GM21529 (cell line): ENCODE measurements at regions not wholly inside any gene's neighbourhood (a gene's known extent, or its start where the extent isn't known, plus 50 kb on each side); places are given as distances from the start of the nearest gene placed in this dataset.
A peak's percentile ranks its signal among the peaks of the same experiment; 100 is the strongest.

ENCODE experiments used
- ATAC-seq: cut with Tn5 transposase; IDR thresholded peaks from one replicate; pipeline ENCODE4 v1.9.1; 2021; ENCODE audit not compliant: unreplicated experiment

DNA sequence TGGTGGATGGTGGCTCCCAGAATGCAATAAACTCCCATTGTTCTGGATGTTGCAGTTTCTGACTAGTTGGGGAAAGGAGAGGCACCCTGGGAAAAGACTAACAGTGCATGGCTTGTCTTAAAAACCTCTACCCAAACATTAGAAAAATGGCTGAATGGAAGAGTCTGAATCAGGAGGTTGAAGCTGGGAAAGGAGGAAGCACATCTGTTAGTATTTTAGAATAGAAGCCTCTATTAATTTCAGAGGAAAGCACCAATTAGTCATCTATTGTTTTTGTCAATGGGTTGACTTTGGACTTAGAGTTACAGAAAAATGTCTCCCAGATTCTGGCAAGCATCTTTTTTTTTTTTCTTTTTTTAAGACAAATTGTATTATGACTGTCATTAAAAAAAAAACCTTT, 56.1 kb upstream of the ELMO1 start:
- ATAC-seq: no peak

DNA sequence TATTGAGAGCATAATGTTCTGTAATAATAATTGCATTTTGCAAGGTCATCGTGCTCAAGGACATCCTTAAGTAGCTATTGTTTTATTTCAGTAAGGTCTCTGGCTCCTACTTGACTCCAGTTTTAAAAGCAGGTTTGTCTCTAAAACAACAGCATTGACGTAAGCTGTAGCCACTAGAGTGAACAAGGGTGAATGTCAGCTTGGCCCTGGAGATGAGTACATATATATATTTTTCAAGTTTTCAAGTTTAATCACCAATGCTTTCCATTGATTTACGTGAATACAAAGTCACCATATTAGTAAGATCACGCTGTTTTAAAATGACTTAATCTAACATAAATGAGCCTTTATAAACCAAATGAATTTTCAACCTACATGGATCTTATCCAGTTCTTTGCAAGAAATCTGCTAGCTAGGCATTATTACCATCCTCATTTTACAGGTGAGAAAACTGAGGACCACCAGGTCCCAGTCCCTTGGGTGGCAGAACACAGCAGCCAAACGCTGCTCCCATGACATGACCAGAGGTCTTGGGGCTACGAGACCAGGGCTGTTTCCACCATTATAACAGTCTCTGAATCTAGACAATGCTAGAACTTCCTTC, 57.2 kb upstream of the ELMO1 start:
- no peak for ATAC-seq

DNA sequence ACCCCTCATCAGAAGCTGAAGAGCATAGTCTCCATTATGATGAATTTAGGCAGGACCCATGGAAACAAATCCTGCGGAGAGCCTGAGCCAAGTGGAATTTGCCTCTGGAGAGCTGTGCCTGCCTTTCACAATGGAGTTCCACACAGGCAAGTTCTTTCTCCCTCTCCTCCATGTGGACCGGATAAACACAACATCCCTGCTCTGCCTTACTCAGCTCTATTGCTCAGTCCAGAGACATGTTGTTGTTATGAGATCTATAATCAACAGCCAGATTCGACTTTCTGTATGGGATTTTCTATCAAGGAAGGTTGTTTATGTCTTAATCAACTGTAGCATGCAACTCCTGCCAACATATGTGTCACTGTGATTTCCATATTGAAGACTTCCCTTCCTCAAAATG, 59.5 kb upstream of the ELMO1 start:
- ATAC-seq: no peak

DNA sequence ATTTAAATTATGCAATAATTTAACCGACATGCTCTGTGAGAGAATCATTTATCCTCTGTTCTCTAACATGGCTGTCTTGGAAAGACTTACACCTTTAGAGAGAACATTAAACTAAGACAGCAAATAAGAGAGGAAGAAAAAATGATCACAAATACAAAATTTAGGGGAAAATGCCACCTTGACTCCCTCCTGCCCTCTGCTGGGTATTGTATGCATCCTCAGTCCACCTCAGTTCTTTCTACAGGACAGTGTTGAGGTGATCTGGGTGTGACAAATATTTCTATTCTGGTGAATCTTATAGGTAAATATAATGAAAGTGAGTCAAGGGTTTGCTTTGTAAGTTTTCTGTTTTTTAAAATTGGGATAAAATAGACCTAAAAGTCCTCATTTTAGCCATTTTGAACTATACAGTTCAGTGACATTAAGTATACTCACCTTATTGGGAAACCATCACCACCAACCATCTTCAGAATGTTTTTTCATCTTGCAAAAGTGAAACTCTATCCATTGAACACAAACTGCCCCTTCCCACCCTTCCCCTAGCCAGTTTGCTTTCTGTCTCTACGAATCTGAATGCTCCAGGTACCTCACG, 61.5 kb upstream of the ELMO1 start:
- ATAC-seq: no peak

DNA sequence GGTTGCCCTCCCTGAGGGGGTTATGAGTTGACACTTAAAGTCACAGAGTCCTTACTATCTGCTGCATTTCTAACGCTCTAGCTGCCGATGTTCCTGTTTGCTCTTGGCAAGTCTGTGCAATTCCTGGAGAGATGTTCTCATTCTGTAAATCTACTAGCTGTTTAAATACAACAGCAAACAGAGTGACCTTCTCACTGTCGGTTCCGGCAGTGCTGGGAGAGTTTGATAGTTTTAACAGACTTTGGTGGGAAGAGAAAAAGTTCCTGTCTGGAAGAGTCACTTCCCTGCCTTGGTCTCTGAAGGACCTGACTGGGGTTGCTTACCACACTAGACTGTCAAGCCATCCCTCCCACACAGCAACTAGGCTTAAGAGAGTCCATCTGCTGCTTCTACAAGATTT, 63.3 kb upstream of the ELMO1 start:
- no peak for ATAC-seq

DNA sequence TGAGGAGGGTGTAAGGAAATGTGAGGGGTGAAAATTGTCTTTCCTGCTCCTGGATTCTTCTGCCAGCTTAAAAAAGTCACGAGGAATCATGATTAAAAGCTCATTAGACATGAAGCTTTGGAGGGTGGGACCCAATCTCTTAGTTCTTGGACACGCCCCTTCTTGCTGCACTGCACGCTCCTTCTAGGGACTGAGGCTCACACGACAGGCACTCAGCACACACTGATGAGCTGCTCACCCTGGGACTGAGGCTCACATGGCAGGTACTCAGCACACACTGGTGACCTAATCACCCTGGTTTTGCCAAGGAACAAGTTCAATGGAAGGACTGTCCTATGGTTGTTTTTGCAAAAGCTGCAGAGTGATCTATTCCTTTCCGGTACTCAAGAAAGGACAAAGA, 65.8 kb upstream of the ELMO1 start:
- no peak for ATAC-seq

DNA sequence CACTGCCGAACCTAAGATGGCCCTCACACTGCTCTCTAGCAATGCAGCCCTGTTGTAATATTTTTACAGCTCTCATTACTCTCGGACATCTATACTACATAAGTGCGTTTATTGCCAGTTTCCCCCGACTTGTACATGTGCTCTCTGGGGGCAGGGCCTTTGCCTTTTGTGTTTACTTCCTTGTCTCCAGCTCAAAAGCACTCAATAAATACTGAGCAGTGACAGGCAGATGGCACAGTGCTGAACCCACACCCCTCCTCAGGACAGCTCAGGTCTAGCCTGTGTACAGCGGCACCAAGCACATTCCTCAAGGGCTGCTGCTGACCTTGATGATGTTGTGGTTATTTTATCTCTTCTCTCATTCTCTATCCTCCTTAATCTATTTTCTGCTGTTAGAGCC, 68.0 kb upstream of the ELMO1 start:
- no peak for ATAC-seq

DNA sequence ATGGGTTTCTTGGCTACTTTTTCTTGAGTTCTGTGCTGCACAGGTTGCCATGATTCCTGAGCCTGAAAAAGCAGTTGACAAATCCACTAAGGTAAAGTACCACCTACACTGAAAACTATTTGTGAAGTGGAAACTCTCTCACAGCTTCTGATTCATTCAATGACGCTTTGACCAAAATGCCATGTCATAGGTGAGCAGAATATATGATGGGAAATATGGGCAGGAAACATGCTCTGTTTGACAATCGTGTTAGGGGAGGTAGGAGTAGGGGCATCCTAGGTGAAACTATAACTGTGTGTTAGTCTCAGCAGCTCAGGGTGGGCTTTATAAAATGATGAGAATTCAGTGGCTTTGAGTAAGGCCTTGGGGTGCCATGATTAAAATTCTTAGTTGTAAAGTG, 69.6 kb upstream of the ELMO1 start:
- no peak for ATAC-seq

DNA sequence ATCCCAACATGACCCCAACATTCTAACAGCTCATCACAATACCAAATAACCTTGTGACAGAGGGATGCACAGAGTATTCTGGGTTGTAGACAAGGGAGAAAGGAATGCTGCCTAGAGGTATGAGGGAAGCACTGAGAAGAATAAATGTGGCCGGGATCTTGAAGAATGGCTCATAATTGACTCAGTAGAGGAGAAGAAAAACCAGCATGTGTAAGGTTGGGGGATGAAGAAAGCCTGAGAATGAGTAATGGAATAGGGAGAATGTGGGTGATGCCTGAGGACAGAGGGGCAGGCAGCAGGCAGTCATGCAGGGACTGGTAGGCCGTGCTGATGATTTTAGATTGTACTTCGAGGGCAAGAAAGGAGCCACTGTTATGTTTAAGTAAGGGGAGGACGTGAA, 75.4 kb upstream of the ELMO1 start:
- no peak for ATAC-seq

DNA sequence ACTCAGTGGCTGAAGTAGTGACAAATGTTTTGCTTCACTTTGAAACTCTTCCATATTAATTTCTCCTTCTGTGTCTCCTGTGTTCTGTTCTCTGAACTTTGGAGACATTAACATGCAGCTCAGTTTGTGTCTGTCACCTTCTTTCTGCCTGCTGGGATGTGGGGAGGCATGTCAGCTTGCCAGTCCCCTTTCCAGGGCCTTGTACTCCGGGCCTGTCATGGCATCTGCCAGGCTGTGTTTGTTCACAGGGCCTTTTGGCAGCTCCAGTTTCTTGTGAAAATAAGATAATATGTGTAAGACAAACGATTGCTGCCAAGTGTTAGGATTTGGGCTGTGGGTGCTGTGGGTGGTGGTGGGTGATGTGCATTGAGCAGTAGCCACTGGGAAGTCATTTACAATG, 76.1 kb upstream of the ELMO1 start:
- ATAC-seq: no peak

DNA sequence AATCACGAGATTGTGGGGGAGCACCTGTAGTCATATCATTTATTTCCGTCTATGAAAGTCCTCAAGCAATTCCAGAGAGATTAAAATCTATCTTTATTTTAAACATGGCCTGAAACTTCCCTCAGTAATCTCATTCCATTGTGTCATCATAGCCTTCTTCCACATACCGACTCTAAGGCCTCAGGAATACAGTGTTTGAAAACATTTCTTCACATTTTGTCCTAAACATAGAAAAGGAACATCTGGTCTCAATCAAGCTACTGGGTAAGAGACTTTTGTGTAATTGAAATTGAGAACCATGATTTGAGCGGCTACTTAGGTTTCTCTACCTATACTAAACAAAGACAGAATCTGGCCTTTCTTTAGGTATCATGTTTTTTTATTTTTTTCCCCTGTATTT, 78.0 kb upstream of the ELMO1 start:
- no peak for ATAC-seq

DNA sequence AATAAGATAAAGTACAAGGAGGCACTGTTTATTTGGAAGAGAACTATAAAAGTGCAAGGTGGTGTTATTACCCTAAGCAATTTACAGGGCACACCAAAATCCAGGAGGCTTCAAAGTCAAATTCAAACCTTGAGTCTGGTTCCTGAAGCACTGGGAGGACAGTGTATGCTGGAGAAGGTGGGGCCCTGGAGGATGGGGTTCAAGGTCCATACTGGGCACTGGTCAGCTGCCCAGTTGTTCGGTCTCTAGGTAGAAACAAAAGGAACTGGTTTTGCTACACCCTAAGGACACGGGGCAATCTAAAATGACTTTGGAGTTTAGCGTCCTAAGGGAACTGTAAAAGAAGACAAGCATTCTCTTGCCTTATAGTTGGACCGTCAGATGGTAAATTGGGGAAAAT, 78.4 kb upstream of the ELMO1 start:
- ATAC-seq: no peak

DNA sequence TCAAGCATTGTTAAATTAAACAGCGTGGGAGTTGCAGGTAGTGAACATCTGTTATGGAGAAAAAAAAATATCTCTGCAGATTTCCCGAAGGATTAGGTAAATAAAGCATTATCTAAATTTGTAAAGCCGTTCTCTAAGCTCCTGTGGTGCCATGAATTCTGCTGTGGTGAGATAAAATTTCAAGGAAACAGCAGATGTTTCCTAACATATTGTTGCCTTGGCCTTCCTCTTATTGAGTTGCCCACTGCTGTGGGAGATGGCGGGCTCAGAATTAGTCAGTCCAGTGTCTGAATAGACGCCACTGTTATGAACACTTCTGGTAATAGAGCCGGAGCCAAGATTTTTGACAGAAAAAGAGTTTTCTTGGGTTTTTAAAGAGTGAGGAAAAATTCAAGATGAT, 82.6 kb upstream of the ELMO1 start:
- no peak for ATAC-seq

DNA sequence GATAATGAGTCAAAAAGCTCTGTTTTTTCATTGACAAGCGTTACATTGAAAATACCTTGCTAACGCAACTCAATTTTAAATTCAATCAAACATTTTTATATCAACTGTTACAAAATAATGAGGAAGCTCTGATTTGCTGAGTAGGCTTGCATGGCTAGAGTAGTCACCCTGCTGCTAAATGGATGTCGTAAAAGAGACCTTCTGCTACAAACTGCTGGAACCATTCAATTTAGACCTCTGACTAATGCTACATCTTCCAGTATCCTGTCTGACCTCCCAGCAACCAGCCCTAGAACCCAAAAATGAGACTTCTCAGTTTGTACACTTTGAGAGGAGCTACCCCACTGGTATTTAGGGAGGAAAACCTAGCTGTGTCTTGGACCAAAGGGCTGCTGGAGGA, 84.0 kb upstream of the ELMO1 start:
- no peak for ATAC-seq

DNA sequence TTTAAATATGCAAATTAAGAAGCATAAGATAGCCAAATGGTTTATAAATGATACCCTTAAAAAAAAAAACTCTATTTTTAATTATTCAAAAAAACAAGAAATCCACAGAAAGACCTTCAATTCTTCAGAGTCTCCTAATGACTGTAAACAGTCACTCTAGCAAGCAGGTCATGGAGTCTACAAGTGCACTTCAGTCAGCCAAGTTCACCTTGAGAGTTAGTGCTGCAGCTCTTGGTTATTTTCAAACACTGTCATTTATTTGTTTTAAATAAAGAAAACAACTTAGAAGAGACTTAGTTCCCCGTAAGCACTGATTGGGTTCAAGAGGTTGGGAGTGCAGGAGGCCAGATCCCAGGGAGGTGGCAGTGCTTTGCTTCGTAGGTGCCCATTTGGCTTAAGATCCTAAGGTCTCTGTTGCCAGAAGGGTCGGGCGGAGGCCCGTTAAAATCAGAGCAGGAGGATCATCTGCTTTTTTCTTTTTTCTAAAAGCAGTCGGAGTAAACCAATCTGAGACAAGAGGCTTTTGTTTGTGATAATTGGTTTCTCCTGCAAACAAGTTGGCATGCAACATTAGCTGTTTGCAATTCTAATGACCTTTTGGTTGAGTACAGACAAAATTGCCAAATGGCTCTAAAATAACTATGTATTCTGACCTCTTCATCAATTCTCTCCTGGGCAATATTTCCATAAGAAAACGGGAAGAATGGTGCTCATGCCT, 86.4 kb upstream of the ELMO1 start:
- ATAC-seq: no peak

DNA sequence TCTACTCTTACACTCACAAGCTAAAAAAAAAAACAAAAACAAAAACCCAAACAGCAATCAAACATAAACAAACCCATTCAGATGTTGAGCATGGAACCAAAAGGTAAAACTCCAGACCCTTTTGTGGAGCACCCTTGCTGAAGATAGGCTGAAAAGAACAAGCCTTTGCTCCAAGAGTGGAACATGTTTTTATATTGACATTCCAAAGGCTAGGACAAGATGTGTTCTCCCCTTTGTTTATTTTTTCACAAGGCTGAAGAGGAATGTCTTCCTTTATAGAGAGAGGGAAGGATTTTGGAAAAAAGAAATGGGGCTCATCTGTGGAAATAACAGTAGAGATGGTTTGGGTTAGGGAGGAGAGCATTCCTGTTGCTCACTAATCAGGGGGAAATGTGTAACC, 87.2 kb upstream of the ELMO1 start:
- ATAC-seq: no peak

DNA sequence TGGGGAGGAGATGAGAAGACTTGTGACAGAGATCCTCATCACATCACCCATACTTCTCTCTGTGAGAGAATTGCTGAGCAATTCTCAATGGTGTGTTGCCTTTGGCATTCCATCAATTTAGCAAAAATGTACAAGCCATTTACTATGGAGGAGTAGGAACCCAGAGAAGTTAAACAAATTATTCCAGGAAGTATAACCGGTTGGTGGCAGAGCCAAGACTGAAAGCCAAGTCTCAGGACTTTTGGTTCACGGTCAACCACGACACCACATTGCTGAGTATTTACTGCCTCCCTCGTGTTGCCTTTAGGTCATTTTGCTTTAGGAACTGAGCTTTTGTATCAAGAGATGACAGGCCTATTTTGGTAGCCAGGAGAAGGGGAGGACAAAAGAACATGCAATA, 88.0 kb upstream of the ELMO1 start:
- ATAC-seq: no peak

DNA sequence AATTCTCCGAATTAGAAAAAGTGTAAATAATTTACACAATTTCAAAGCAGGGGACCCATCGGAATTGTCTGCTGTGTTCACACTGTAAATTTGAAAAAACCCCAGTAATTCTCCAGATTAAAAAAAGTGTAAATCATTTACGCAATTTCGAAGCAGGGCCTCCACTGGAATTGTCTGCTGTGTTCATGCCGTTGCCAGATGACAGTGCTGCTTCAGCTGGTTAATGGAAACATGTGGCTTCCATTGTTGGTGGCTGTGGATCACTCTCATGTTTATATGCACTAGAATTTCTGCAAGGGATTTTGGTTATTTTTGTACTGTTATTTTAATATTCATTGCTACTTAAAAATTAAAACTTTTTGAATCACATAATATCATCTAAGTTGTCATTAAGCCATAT, 88.8 kb upstream of the ELMO1 start:
- no peak for ATAC-seq

DNA sequence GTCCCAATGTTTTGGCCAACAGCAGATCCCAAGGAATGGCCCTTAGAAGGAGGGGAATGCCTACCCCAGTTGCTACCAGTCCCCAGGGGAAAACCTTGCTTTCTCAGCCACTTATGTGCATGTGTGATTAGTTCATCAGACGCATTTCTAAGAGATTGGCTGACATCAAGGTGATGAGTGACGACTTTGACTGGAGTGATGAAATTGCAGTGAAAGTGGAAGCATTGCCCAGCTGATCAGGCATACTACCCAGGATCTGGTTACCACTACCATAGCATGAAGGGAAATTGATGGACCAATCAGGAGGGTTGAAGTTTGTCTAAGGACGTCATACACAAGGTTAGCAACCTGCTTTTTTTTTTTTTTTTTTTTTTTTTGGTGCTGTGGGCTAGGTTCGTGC, 90.3 kb upstream of the ELMO1 start:
- ATAC-seq: no peak

DNA sequence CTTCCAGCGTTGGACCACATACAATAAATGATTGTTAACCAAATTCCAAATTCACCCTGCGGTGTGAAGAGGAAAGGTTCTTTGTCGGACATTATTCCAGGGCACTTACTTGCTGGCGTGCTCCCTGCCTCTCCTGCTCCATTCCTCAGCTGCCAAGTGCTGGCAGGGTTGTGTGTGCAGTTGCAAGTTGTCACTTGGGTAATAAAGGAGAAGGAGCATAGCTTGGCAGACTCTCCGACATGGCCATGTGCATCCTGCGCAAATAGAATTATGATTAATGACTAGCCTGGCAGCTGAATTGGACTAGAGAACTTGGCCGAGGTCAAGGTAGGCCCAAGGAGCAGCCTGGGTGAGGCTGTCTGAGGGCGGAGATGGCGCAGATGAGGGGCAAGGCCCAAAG, 92.3 kb upstream of the ELMO1 start:
- no peak for ATAC-seq

DNA sequence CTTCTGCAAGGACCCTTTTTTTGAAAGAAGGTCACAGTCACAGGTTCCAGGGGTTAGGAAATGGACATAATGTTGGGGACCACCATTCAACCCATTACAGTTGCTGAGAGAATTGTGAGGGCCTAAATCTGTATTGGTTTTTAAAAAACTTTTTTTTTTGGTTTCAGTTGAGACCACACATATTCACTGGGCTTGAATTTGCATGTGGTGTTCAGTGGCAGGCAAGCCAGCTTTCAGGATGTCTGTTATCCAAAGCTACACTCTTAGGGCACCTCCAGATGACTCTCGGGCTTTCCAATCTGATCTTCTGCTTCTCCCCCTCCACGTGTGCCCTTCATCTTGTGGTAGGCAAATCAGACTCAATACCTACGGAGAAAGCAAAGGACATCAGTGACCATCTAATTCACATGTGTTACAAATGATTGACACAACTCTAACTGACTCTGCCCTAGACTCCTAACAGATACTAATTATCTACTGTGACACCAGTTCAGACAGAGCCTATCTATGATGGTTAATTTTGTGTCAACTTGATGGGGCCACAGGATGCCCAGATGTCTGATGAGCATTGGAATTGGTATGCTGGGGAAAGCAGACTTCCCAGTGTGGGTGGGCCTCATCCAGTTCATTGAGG, 93.3 kb upstream of the ELMO1 start:
- peak; percentile 94 for ATAC-seq
